Neural cell (in vitro differentiated cells): ENCODE measurements at regions not wholly inside any gene's neighbourhood (a gene's known extent, or its start where the extent isn't known, plus 50 kb on each side); places are given as distances from the start of the nearest gene placed in this dataset.

Experiments used
- EP300 ChIP-seq: fragments of 450-650 bp; conservative IDR thresholded peaks from 2 replicates; pipeline ENCODE4 v1.6.1; 2014; ENCODE audit warnings: antibody characterized with exemption, mild to moderate bottlenecking, moderate library complexity; ENCODE audit not compliant: poor library complexity, severe bottlenecking
- EZH2 ChIP-seq: fragments of 200-600, 300-800 bp; shearing (Covaris generic), sonication (generic); IDR thresholded peaks from 2 replicates; pipeline ENCODE4 v1.6.1; 2014; ENCODE audit warnings: antibody characterized with exemption, low read length, borderline replicate concordance, mild to moderate bottlenecking; ENCODE audit not compliant: insufficient read depth, poor library complexity, severe bottlenecking
- MXI1 ChIP-seq: fragments of 450-650 bp; conservative IDR thresholded peaks from 2 replicates; pipeline ENCODE4 v1.6.1; 2014; ENCODE audit warnings: antibody characterized with exemption, mild to moderate bottlenecking; ENCODE audit not compliant: poor library complexity, severe bottlenecking
- POLR2AphosphoS5 ChIP-seq: IDR thresholded peaks from 2 replicates; pipeline ENCODE4 v1.6.1; 2012
- RAD21 ChIP-seq: fragments of 450-650 bp; conservative IDR thresholded peaks from 2 replicates; pipeline ENCODE4 v1.6.1; 2014; ENCODE audit warnings: antibody characterized with exemption, mild to moderate bottlenecking, moderate library complexity
- REST ChIP-seq: IDR thresholded peaks from 2 replicates; pipeline ENCODE4 v1.6.1; 2012; ENCODE audit warnings: borderline replicate concordance
- SMC3 ChIP-seq: fragments of 450-650 bp; conservative IDR thresholded peaks from 2 replicates; pipeline ENCODE4 v1.6.1; 2014; ENCODE audit warnings: antibody characterized with exemption, mild to moderate bottlenecking, moderate library complexity; ENCODE audit not compliant: poor library complexity
- TAF1 ChIP-seq: IDR thresholded peaks from 2 replicates; pipeline ENCODE4 v1.6.1; 2012; ENCODE audit warnings: low read depth
- TF ChIP-seq, protein P1 (sequence below): fragments of 450-650 bp; IDR thresholded peaks from 2 replicates; pipeline ENCODE4 v1.5.1; 2014; ENCODE audit warnings: antibody characterized with exemption, mild to moderate bottlenecking, moderate library complexity; ENCODE audit not compliant: poor library complexity, severe bottlenecking

DNA sequence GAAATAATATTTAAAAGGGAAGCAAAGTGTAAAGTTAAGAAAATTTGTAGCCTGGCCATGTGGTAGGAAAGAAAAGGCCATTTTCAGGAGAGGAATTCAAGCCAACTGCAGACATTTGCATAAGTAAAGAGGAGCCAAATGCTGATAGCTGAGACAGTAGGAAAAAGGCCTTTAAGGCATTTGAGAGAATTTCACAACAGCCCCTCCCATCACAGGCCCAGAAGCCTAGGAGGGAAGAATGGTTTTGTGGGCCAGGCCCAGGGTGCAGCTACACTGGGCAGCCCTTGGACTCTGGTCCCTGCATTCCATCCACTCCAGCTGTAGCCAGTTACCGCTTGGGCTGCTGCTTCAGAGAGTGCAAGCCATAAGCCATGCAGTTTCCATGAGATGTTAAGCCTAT lies 1556.8 kb downstream of the EFNA5 start:
- TF ChIP-seq RAD21 (no peak), EZH2 (no peak), POLR2AphosphoS5 (no peak), REST (no peak), EP300 (no peak), MXI1 (no peak), TAF1 (no peak), SMC3 (no peak)
- TF ChIP-seq, protein P1, sequence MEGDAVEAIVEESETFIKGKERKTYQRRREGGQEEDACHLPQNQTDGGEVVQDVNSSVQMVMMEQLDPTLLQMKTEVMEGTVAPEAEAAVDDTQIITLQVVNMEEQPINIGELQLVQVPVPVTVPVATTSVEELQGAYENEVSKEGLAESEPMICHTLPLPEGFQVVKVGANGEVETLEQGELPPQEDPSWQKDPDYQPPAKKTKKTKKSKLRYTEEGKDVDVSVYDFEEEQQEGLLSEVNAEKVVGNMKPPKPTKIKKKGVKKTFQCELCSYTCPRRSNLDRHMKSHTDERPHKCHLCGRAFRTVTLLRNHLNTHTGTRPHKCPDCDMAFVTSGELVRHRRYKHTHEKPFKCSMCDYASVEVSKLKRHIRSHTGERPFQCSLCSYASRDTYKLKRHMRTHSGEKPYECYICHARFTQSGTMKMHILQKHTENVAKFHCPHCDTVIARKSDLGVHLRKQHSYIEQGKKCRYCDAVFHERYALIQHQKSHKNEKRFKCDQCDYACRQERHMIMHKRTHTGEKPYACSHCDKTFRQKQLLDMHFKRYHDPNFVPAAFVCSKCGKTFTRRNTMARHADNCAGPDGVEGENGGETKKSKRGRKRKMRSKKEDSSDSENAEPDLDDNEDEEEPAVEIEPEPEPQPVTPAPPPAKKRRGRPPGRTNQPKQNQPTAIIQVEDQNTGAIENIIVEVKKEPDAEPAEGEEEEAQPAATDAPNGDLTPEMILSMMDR: no peak
